ENCODE measurements at regions not wholly inside any gene's neighbourhood (a gene's known extent, or its start where the extent isn't known, plus 50 kb on each side); places are given as distances from the start of the nearest gene placed in this dataset.
"Not testable (repeated sequence)": the region's sequence is repeated elsewhere in the genome, so short reads cannot be mapped to it uniquely, and the experiment has no call there.

DNA sequence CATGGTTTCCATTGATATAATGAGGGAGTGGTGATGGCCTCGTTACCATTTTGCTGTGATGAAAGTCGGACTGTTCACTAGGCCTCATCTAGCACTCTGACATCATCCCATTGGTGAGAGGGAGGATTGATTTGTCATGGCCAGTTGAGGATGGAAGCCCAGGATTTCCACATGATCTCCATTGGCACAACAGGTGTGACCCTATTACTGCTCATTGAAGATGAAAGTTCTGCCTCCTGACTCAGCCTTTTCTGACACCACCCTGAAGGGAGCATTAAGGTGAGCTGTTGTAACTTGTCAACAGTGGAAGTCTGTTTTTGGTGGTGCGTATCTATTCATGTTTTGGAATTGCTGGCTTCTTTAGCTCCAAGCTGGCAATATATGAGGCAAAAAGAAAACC is 144.2 kb downstream of the PABPC4L start:
- Mint-ChIP-seq H3K27me3 (ENCODE audit: low read depth) (no peaks in the 10 kb centered on the region), H3K36me3 (ENCODE audit: low read depth) (no peaks in the 10 kb centered on the region), H3K4me3 (no peak overlapping the region), H3K9me3 (no peaks in the 10 kb centered on the region), H3K27ac (ENCODE audit: unreplicated experiment) (no peak overlapping the region), H3K4me1 (no peaks in the 10 kb centered on the region)
- TF ChIP-seq, protein P1, sequence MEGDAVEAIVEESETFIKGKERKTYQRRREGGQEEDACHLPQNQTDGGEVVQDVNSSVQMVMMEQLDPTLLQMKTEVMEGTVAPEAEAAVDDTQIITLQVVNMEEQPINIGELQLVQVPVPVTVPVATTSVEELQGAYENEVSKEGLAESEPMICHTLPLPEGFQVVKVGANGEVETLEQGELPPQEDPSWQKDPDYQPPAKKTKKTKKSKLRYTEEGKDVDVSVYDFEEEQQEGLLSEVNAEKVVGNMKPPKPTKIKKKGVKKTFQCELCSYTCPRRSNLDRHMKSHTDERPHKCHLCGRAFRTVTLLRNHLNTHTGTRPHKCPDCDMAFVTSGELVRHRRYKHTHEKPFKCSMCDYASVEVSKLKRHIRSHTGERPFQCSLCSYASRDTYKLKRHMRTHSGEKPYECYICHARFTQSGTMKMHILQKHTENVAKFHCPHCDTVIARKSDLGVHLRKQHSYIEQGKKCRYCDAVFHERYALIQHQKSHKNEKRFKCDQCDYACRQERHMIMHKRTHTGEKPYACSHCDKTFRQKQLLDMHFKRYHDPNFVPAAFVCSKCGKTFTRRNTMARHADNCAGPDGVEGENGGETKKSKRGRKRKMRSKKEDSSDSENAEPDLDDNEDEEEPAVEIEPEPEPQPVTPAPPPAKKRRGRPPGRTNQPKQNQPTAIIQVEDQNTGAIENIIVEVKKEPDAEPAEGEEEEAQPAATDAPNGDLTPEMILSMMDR (conservative IDR thresholded peaks at IDR 0.05): no peak
- no peak for DNase-seq (ENCODE audit: low read depth, low spot score)

DNA sequence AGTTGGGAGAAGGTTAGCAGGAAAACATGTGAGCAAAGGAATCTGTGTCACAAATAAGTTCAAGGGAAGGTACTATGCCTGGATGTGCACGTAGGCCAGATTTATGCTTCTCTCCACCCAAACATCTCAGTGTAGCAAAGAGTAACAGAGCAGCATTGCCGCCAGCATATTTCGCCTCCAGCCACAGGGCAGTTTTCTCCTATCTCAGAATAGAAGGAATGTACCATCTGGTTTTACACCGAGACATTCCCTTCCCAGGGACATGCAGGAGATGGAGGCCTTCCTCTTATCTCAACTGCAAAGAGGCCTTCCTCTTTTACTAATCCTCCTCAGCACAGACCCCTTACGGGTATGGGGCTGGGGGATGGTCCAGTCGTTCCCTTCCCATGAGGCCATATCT is 155.4 kb downstream of the PABPC4L start:
- not testable (repeated sequence) for H3K4me1 Mint-ChIP-seq; H3K9me3 Mint-ChIP-seq; DNase-seq (ENCODE audit: low read depth, low spot score)

DNA sequence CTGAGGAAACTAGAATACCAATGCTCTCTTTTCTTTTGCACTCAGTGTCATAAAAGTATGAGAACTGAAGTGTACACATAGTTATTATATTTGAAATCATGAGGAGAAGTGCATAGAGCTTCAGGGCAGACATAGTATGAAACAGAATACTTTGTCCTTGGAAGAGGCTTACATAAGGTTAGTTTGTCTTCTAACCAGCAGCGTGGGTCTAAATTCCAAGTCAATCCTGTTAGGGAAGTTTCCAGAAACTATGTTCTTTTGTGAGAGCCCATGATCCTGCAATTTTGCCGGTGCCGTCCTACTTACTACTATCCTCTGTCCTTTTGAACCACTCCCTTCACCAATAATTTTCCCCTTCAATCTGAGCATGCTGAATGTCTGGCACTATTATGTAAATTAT is 156.2 kb downstream of the PABPC4L start:
- no peak overlapping the region for H3K27ac Mint-ChIP-seq (ENCODE audit: unreplicated experiment)

More for the DNA sequence above, 155.4 kb downstream of the PABPC4L start:
- H3K27me3 Mint-ChIP-seq (ENCODE audit: low read depth); H3K27ac Mint-ChIP-seq (ENCODE audit: unreplicated experiment); H3K36me3 Mint-ChIP-seq (ENCODE audit: low read depth); H3K4me3 Mint-ChIP-seq: not testable (repeated sequence)

DNA sequence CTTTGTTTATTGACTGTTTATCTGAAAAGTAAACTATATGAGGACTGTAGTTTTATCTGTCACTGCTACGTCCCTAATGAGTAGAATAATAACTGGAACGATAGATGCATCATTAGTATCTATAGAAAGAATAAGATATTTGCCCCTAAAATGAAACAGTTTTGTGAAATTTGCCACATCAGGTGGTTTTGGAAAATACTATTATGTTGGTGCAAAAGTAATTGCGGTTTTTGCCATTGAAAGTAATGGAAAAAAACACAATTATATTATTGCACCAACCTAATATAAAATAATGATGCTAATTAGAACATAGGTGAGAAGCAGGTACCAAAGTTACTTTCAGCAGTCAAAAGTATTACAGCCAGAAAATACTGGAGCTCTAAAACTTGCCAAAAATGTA is 158.3 kb downstream of the PABPC4L start:
- no peak overlapping the region for H3K27ac Mint-ChIP-seq (ENCODE audit: unreplicated experiment)
- DNase-seq (ENCODE audit: low read depth, low spot score): no peak

More for the DNA sequence above, 156.2 kb downstream of the PABPC4L start:
- H3K36me3 Mint-ChIP-seq (ENCODE audit: low read depth): peaks cover 3% of the 10 kb centered on the region
- no peak overlapping the region for H3K4me3 Mint-ChIP-seq
- peaks cover 5% of the 10 kb centered on the region for H3K9me3 Mint-ChIP-seq
- no peak for DNase-seq (ENCODE audit: low read depth, low spot score)
- H3K27me3 Mint-ChIP-seq (ENCODE audit: low read depth): no peaks in the 10 kb centered on the region
- TF ChIP-seq, protein P1 (conservative IDR thresholded peaks at IDR 0.05): no peak
- H3K4me1 Mint-ChIP-seq: no peaks in the 10 kb centered on the region

DNA sequence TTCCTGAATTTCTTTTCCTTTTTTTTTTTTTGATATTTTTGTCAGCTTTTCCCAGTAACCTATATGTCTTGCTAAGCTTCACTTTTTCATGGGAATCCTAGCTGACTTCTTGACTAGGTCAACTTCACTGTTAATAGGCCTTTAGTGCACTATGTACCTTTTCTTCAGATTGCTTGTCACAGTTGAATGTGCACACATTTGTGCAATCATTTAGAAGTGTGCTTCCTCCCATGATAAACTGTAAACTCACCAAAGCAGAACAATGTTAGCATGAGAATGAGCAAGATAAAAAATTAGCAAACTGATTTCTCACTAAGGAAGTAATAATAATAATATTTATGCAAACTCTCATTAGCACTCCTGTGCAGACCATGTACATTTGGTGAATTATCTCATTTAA is 173.2 kb downstream of the PABPC4L start:
- TF ChIP-seq, protein P1 (conservative IDR thresholded peaks at IDR 0.05): no peak
- H3K27ac Mint-ChIP-seq (ENCODE audit: unreplicated experiment): no peak overlapping the region
- H3K9me3 Mint-ChIP-seq: no peaks in the 10 kb centered on the region
- H3K36me3 Mint-ChIP-seq (ENCODE audit: low read depth): no peaks in the 10 kb centered on the region
- DNase-seq (ENCODE audit: low read depth, low spot score): no peak
- peaks cover 4% of the 10 kb centered on the region for H3K4me1 Mint-ChIP-seq
- no peaks in the 10 kb centered on the region for H3K27me3 Mint-ChIP-seq (ENCODE audit: low read depth)
- no peak overlapping the region for H3K4me3 Mint-ChIP-seq

More for the DNA sequence above, 158.3 kb downstream of the PABPC4L start:
- H3K4me3 Mint-ChIP-seq: no peak overlapping the region
- TF ChIP-seq, protein P1 (conservative IDR thresholded peaks at IDR 0.05): no peak
- H3K36me3 Mint-ChIP-seq (ENCODE audit: low read depth): peaks cover 3% of the 10 kb centered on the region
- H3K4me1 Mint-ChIP-seq: no peaks in the 10 kb centered on the region
- no peaks in the 10 kb centered on the region for H3K27me3 Mint-ChIP-seq (ENCODE audit: low read depth)
- peaks cover 8% of the 10 kb centered on the region for H3K9me3 Mint-ChIP-seq

DNA sequence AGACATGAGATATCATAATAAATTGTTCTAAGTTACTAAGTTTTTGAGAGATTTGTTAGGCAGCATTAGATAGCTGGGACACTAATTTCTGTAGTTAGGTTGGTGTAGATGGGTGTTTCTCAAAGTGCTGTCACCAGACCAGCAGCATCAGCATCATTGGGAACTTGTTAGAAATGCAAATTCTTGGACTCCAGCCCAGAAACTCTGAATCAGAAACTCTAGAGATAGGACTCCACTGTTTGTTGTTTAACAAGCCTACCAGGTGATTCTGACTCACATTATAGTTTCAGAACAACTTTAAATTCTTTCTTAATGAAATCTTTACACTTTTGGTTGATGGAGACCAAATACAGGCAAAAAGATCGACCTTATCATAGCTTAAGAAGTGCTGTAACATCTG is 173.7 kb downstream of the PABPC4L start:
- Mint-ChIP-seq H3K36me3 (ENCODE audit: low read depth) (no peaks in the 10 kb centered on the region), H3K9me3 (no peaks in the 10 kb centered on the region), H3K27ac (ENCODE audit: unreplicated experiment) (no peak overlapping the region), H3K27me3 (ENCODE audit: low read depth) (no peaks in the 10 kb centered on the region), H3K4me3 (no peak overlapping the region), H3K4me1 (peaks cover 4% of the 10 kb centered on the region)
- TF ChIP-seq, protein P1 (conservative IDR thresholded peaks at IDR 0.05): no peak
- DNase-seq (ENCODE audit: low read depth, low spot score): no peak
